GM23338 (cell line): ENCODE measurements at regions not wholly inside any gene's neighbourhood (a gene's known extent, or its start where the extent isn't known, plus 50 kb on each side); places are given as distances from the start of the nearest gene placed in this dataset.

Experiments
- CREB1 ChIP-seq: fragments of 250-450 bp; sonication (Bioruptor Pico); IDR thresholded peaks from 2 replicates; pipeline ENCODE4 v1.5.0; 2020; ENCODE audit warnings: low read depth, mild to moderate bottlenecking, moderate library complexity
- CTCF ChIP-seq, 2 experiments: fragments of 200-600 bp in 1 of 2; sonication (generic) in 1 of 2; conservative IDR thresholded peaks; 2 replicates each; pipeline versions ENCODE4 v1.5.1 to v1.6.1; 2016 to 2017; ENCODE audit warnings: antibody characterized with exemption in 2 of 2, low read depth in 2 of 2, mild to moderate bottlenecking in 2 of 2, moderate library complexity in 1 of 2
- ETS1 ChIP-seq: IDR thresholded peaks from 2 replicates; pipeline ENCODE4 v1.6.1; 2016; ENCODE audit warnings: antibody characterized with exemption
- EZH2 ChIP-seq: fragments of 200-600 bp; sonication (generic); IDR thresholded peaks from one replicate; pipeline ENCODE4 v1.8.0; 2017; ENCODE audit warnings: antibody characterized with exemption, mild to moderate bottlenecking, low read depth; ENCODE audit not compliant: unreplicated experiment
- EZH2phosphoT487 ChIP-seq: fragments of 200-600 bp; sonication (generic); IDR thresholded peaks from one replicate; pipeline ENCODE4 v1.8.1; 2018; ENCODE audit warnings: antibody characterized with exemption; ENCODE audit not compliant: unreplicated experiment
- JUNB ChIP-seq: IDR thresholded peaks from one replicate; pipeline ENCODE4 v1.6.1; 2016; ENCODE audit warnings: antibody characterized with exemption; ENCODE audit not compliant: unreplicated experiment
- POLR2AphosphoS5 ChIP-seq: IDR thresholded peaks from 2 replicates; pipeline ENCODE4 v1.6.1; 2016; ENCODE audit warnings: antibody characterized with exemption, low read depth
- REST ChIP-seq: IDR thresholded peaks from one replicate; pipeline ENCODE4 v1.6.1; 2018; ENCODE audit warnings: antibody characterized with exemption; ENCODE audit not compliant: unreplicated experiment
- ZNF114 ChIP-seq: fragments of 250-450 bp; sonication (Bioruptor Pico); IDR thresholded peaks from 2 replicates; pipeline ENCODE4 v1.5.0; 2020; ENCODE audit warnings: mild to moderate bottlenecking, moderate library complexity

GRCh38 chr20:48524582-48524981 lies 303.2 kb downstream of the PREX1 start:
- TF ChIP-seq EZH2 (no peak), CTCF (conservative IDR thresholded peaks at IDR 0.05; ENCODE audit: low read depth in 2 of 2) (no peak), REST (no peak), POLR2AphosphoS5 (no peak), ETS1 (no peak), EZH2phosphoT487 (no peak), JUNB (no peak), CREB1 (CRISPR knock-in tag) (no peak), ZNF114 (CRISPR knock-in tag) (no peak)
